Activated T-helper 1 cell treated with anti-CD3 and anti-CD28 coated beads, Interleukin-12 subunit alpha, Interleukin-12 subunit beta, Interleukin-2, Interleukin-4 antibody, amounts not matched to agents 30 ng/mL and 10 ng/mL and 1 ng/mL, durations not matched to agents 14 hours and 24 hours and 36 hours (primary cell): ENCODE measurements at regions not wholly inside any gene's neighbourhood (a gene's known extent, or its start where the extent isn't known, plus 50 kb on each side); places are given as distances from the start of the nearest gene placed in this dataset.

Source experiments
- DNase-seq: peaks from one replicate; pipeline ENCODE4 v3.0.0; 2021; ENCODE audit warnings: low spot score
- H3K27ac Mint-ChIP-seq: one replicate; pipeline ENCODE4 v1.8.0; 2021; ENCODE audit warnings: mild to moderate bottlenecking, mixed read lengths
- H3K27me3 Mint-ChIP-seq: one replicate; pipeline ENCODE4 v1.8.0; 2022; ENCODE audit warnings: mild to moderate bottlenecking, moderate library complexity, mixed read lengths; ENCODE audit not compliant: insufficient read depth
- H3K36me3 Mint-ChIP-seq: one replicate; pipeline ENCODE4 v1.8.0; 2021; ENCODE audit warnings: low read depth, mixed read lengths
- H3K4me1 Mint-ChIP-seq: one replicate; pipeline ENCODE4 v1.8.0; 2021; ENCODE audit warnings: low read depth, mixed read lengths
- H3K4me3 Mint-ChIP-seq: one replicate; pipeline ENCODE4 v1.8.0; 2021; ENCODE audit warnings: mild to moderate bottlenecking, moderate library complexity, mixed read lengths
- H3K9me3 Mint-ChIP-seq: one replicate; pipeline ENCODE4 v1.8.0; 2021; ENCODE audit warnings: mixed read lengths
- intact Hi-C: fragments of 100-400 bp; cut with micrococcal nuclease; formaldehyde crosslinking; loops from one replicate; pipeline ENCODE4 v1.15.1; 2024

DNA sequence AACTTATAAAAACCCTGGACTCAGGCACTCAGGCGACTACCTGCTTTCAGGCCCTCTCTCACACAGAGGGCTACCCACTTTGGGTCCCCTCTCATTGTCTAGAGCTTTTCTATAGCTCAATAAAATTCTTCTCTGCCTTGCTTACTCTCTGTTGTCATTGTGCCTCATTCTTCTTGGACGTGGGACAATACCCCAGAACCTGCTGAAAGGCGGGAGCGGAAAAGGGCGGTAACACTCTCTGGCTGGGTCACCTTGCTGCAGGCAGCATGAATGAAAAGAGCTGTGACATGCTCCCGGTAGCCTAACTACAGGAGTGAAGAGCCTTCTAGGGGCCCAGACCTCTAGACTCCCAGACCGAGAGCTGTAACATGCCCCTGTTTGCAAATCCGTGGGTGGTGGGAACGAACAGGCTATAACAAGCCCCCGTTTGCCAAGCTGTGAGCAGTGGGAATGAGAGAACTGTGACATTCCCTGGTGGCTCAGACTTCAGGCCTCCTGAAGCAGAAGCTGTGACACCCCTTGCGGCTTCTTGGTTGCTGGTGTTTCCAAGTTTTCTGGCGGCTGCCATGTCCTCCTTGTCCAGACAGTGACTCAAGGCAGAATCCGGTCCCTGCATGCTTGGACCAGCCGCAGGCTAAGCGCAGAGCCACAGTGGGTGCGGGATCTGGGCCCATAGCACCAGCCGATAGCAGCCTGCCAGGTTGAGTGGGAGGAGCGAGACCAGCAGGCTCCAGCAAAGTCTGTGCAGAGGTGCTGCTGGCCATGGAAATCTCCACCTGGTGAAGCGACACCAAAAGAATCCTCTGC lies 684.6 kb downstream of the ARAP2 start:
- H3K27ac Mint-ChIP-seq: no peak overlapping the region
- H3K4me1 Mint-ChIP-seq: no peaks in the 10 kb centered on the region
- H3K27me3 Mint-ChIP-seq: no peaks in the 10 kb centered on the region
- DNase-seq: no peak
- no peaks in the 10 kb centered on the region for H3K36me3 Mint-ChIP-seq
- intact Hi-C loops: loop anchor here (10.0 kb wide), 1 partner anchor 1755 kb away; no protein-coding TSS in a partner anchor
- H3K4me3 Mint-ChIP-seq: no peak overlapping the region
- H3K9me3 Mint-ChIP-seq: peaks cover 9% of the 10 kb centered on the region

DNA sequence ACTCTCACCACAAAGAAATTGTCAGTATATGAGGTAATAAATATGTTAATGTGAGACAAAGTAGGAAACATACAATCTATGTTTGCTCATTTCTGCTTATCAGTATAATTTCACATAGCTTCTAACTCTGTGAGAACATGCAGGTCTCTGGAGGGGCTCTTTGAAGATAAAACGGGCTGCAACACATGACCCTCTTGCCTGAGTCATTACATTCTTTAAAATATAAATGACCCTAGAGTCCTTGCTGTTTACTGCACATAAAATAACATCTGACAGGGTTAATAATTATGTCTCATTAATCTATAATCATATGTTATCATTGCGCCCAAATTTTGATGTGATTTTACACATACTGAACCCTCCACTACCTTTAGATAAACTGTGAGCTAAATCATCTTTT lies 681.5 kb downstream of the ARAP2 start:
- no peaks in the 10 kb centered on the region for H3K4me1 Mint-ChIP-seq
- no peaks in the 10 kb centered on the region for H3K27me3 Mint-ChIP-seq
- H3K4me3 Mint-ChIP-seq: no peak overlapping the region
- no peak overlapping the region for H3K27ac Mint-ChIP-seq
- no peaks in the 10 kb centered on the region for H3K36me3 Mint-ChIP-seq
- H3K9me3 Mint-ChIP-seq: peaks cover 9% of the 10 kb centered on the region
- no peak for DNase-seq
- intact Hi-C loops: loop anchor here (10.0 kb wide), 1 partner anchor 1758 kb away; no protein-coding TSS in a partner anchor

- H3K36me3 Mint-ChIP-seq: no peaks in the 10 kb centered on the region
- no peaks in the 10 kb centered on the region for H3K27me3 Mint-ChIP-seq
- intact Hi-C loops: loop anchor here (10.0 kb wide), 1 partner anchor 1761 kb away; no protein-coding TSS in a partner anchor
- no peak overlapping the region for H3K27ac Mint-ChIP-seq
- H3K4me1 Mint-ChIP-seq: no peaks in the 10 kb centered on the region
- no peak overlapping the region for H3K4me3 Mint-ChIP-seq
- DNase-seq: no peak
- H3K9me3 Mint-ChIP-seq: no peaks in the 10 kb centered on the region
Measured at GRCh38 chr4:35565640-35566039, 678.7 kb downstream of the ARAP2 start.

GRCh38 chr4:35591035-35591434 lies 653.3 kb downstream of the ARAP2 start:
- no peaks in the 10 kb centered on the region for H3K9me3 Mint-ChIP-seq
- H3K4me3 Mint-ChIP-seq: no peak overlapping the region
- H3K4me1 Mint-ChIP-seq: no peaks in the 10 kb centered on the region
- H3K27me3 Mint-ChIP-seq: no peaks in the 10 kb centered on the region
- intact Hi-C loops: no loop called here
- no peak for DNase-seq
- H3K36me3 Mint-ChIP-seq: no peaks in the 10 kb centered on the region
- no peak overlapping the region for H3K27ac Mint-ChIP-seq

DNA sequence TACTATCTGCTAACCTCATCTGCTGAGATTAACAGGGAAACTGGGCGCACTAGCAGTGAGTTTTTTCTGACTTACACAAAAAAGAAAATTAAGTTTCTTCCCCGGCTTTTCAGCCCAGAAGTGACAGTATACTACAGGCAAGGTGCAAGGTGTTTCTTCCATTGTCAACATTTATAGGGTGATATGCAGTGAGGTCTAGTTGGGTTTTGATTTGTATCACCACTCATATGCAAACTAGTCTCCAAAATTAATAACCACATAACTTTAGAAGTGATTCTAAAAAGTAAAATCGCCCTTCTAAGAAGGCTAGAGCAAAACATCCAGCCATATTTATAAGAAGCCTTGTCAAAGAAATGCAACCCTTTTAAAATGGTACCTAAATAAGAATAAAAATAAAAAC lies 640.1 kb downstream of the ARAP2 start:
- no peaks in the 10 kb centered on the region for H3K27me3 Mint-ChIP-seq
- H3K27ac Mint-ChIP-seq: no peak overlapping the region
- no peak for DNase-seq
- H3K4me1 Mint-ChIP-seq: no peaks in the 10 kb centered on the region
- H3K36me3 Mint-ChIP-seq: no peaks in the 10 kb centered on the region
- H3K9me3 Mint-ChIP-seq: peaks cover 4% of the 10 kb centered on the region
- intact Hi-C loops: no loop called here
- H3K4me3 Mint-ChIP-seq: no peak overlapping the region

GRCh38 chr4:35604724-35605123 lies 639.6 kb downstream of the ARAP2 start:
- no peaks in the 10 kb centered on the region for H3K36me3 Mint-ChIP-seq
- no peak overlapping the region for H3K27ac Mint-ChIP-seq
- peaks cover 4% of the 10 kb centered on the region for H3K9me3 Mint-ChIP-seq
- no peak for DNase-seq
- H3K4me3 Mint-ChIP-seq: no peak overlapping the region
- H3K4me1 Mint-ChIP-seq: no peaks in the 10 kb centered on the region
- intact Hi-C loops: no loop called here
- H3K27me3 Mint-ChIP-seq: no peaks in the 10 kb centered on the region

- no peak overlapping the region for H3K4me3 Mint-ChIP-seq
- no peak for DNase-seq
- no peak overlapping the region for H3K27ac Mint-ChIP-seq
- H3K9me3 Mint-ChIP-seq: peaks cover 4% of the 10 kb centered on the region
- no peaks in the 10 kb centered on the region for H3K27me3 Mint-ChIP-seq
- no peaks in the 10 kb centered on the region for H3K36me3 Mint-ChIP-seq
- intact Hi-C loops: no loop called here
- H3K4me1 Mint-ChIP-seq: no peaks in the 10 kb centered on the region
Measured at GRCh38 chr4:35608205-35608604, 636.1 kb downstream of the ARAP2 start.

DNA sequence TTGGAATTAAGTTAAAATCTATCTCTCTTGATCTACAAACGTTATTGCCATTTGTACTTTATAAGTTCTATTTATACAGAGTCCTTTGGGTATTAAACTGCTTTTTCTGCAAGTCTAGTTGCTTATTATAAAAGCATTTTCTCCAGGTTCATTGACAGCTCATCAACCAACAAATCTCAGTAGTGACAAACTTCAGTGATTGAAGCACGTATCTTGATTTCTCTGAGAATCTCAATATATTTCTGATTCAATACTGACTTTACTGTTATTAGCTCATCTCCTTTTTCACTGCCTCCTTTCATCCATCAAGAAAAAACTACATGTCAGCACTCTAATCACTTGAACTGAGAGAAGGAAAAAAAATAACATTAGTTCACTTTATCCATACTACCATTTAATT lies 630.2 kb downstream of the ARAP2 start:
- H3K9me3 Mint-ChIP-seq: no peaks in the 10 kb centered on the region
- H3K4me3 Mint-ChIP-seq: no peak overlapping the region
- H3K36me3 Mint-ChIP-seq: no peaks in the 10 kb centered on the region
- intact Hi-C loops: no loop called here
- no peaks in the 10 kb centered on the region for H3K27me3 Mint-ChIP-seq
- H3K27ac Mint-ChIP-seq: no peak overlapping the region
- H3K4me1 Mint-ChIP-seq: no peaks in the 10 kb centered on the region
- no peak for DNase-seq

- Mint-ChIP-seq H3K27me3 (no peaks in the 10 kb centered on the region), H3K4me3 (no peak overlapping the region), H3K4me1 (no peaks in the 10 kb centered on the region), H3K36me3 (no peaks in the 10 kb centered on the region), H3K9me3 (peaks cover 8% of the 10 kb centered on the region), H3K27ac (no peak overlapping the region)
- no peak for DNase-seq
- intact Hi-C loops: no loop called here
Measured at GRCh38 chr4:35639929-35640328, 604.4 kb downstream of the ARAP2 start.

GRCh38 chr4:35643661-35644060 lies 600.7 kb downstream of the ARAP2 start:
- intact Hi-C loops: no loop called here
- no peaks in the 10 kb centered on the region for H3K27me3 Mint-ChIP-seq
- no peaks in the 10 kb centered on the region for H3K4me1 Mint-ChIP-seq
- peaks cover 4% of the 10 kb centered on the region for H3K9me3 Mint-ChIP-seq
- H3K36me3 Mint-ChIP-seq: no peaks in the 10 kb centered on the region
- H3K4me3 Mint-ChIP-seq: no peak overlapping the region
- no peak overlapping the region for H3K27ac Mint-ChIP-seq
- DNase-seq: no peak

DNA sequence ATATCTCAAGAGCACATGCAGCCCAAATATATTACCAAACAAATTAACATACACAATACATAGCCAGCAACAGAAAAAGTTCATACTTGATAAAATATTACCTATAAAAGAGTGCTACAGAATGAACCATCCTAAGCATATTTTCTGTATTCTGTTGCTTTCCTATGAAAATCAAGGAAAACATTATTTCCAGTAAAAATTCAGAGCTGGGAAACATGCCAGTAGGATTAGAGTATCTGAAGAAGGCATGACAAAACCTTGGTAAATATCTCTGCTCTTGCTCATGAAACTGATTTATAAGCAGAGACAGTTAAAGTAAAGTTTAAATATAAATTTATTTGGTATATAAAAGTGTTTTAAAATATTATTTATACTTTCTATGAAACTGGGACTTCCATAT lies 599.7 kb downstream of the ARAP2 start:
- no peak overlapping the region for H3K4me3 Mint-ChIP-seq
- H3K9me3 Mint-ChIP-seq: peaks cover 4% of the 10 kb centered on the region
- no peaks in the 10 kb centered on the region for H3K36me3 Mint-ChIP-seq
- DNase-seq: no peak
- no peaks in the 10 kb centered on the region for H3K27me3 Mint-ChIP-seq
- intact Hi-C loops: no loop called here
- H3K27ac Mint-ChIP-seq: no peak overlapping the region
- no peaks in the 10 kb centered on the region for H3K4me1 Mint-ChIP-seq

DNA sequence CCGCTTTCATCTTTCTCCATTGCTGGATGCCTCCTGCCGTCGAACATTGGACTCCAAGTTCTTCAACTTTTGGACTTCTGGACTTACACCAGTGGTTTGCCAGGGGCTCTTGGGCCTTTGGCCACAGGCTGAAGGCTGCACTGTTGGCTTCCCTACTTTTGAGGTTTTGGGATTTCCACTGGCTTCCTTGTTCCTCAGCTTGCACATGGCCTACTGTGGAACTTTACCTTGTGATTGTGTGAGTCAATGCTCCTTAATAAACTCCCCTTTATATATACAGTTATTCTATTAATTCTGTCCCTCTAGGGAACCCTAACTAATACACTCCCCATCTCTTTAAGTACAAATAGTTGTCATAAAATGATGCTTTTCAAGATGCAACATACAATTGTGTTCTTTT lies 595.3 kb downstream of the ARAP2 start:
- H3K4me1 Mint-ChIP-seq: no peaks in the 10 kb centered on the region
- no peak for DNase-seq
- no peaks in the 10 kb centered on the region for H3K27me3 Mint-ChIP-seq
- intact Hi-C loops: no loop called here
- H3K36me3 Mint-ChIP-seq: no peaks in the 10 kb centered on the region
- H3K27ac Mint-ChIP-seq: no peak overlapping the region
- H3K4me3 Mint-ChIP-seq: no peak overlapping the region
- peaks cover 4% of the 10 kb centered on the region for H3K9me3 Mint-ChIP-seq

GRCh38 chr4:35649778-35650177 lies 594.5 kb downstream of the ARAP2 start:
- intact Hi-C loops: no loop called here
- Mint-ChIP-seq H3K4me3 (no peak overlapping the region), H3K27ac (no peak overlapping the region), H3K4me1 (no peaks in the 10 kb centered on the region), H3K9me3 (peaks cover 4% of the 10 kb centered on the region), H3K36me3 (no peaks in the 10 kb centered on the region), H3K27me3 (no peaks in the 10 kb centered on the region)
- DNase-seq: no peak

- Mint-ChIP-seq H3K9me3 (no peaks in the 10 kb centered on the region), H3K4me1 (no peaks in the 10 kb centered on the region), H3K27ac (no peak overlapping the region), H3K27me3 (no peaks in the 10 kb centered on the region), H3K4me3 (no peak overlapping the region), H3K36me3 (no peaks in the 10 kb centered on the region)
- intact Hi-C loops: no loop called here
- DNase-seq: no peak
Measured at GRCh38 chr4:35652197-35652596, 592.1 kb downstream of the ARAP2 start.
